ENCODE measurements at regions not wholly inside any gene's neighbourhood (a gene's known extent, or its start where the extent isn't known, plus 50 kb on each side); places are given as distances from the start of the nearest gene placed in this dataset.
A peak's percentile ranks its signal among the peaks of the same experiment; 100 is the strongest.
"Not testable (repeated sequence)": the region's sequence is repeated elsewhere in the genome, so short reads cannot be mapped to it uniquely, and the experiment has no call there.

GRCh38 chr4:150009533-150009932 lies 68.7 kb upstream of the DCLK2 start:
- DNase-seq (ENCODE audit: low read depth) = peak; percentile 39
- no peak overlapping the region for H3K4me3 ChIP-seq (ENCODE audit: control insufficient read depth, low read depth, low read length)
- TF ChIP-seq CTCF (conservative IDR thresholded peaks at IDR 0.05; ENCODE audit: control insufficient read depth, insufficient read depth, low read depth, low read length) = no peak

- DNase-seq (ENCODE audit: low read depth) = peak; percentile 74
- no peak overlapping the region for H3K4me3 ChIP-seq (ENCODE audit: control insufficient read depth, low read depth, low read length)
- peak; percentile 62 for TF ChIP-seq CTCF (conservative IDR thresholded peaks at IDR 0.05; ENCODE audit: control insufficient read depth, insufficient read depth, low read depth, low read length)
Measured at GRCh38 chr4:150010525-150011126, 67.6 kb upstream of the DCLK2 start.

GRCh38 chr4:150012851-150013360 lies 65.3 kb upstream of the DCLK2 start:
- peak; percentile 33 for DNase-seq (ENCODE audit: low read depth)
- no peak for TF ChIP-seq CTCF (conservative IDR thresholded peaks at IDR 0.05; ENCODE audit: control insufficient read depth, insufficient read depth, low read depth, low read length)
- no peak overlapping the region for H3K4me3 ChIP-seq (ENCODE audit: control insufficient read depth, low read depth, low read length)

GRCh38 chr4:150015910-150016309 lies 62.3 kb upstream of the DCLK2 start:
- not testable (repeated sequence) for H3K4me3 ChIP-seq (ENCODE audit: control insufficient read depth, low read depth, low read length); DNase-seq (ENCODE audit: low read depth)

- not testable (repeated sequence) for H3K4me3 ChIP-seq (ENCODE audit: control insufficient read depth, low read depth, low read length); DNase-seq (ENCODE audit: low read depth)
Measured at GRCh38 chr4:150016621-150017020, 61.6 kb upstream of the DCLK2 start.

- no peak for TF ChIP-seq CTCF (conservative IDR thresholded peaks at IDR 0.05; ENCODE audit: control insufficient read depth, insufficient read depth, low read depth, low read length)
- DNase-seq (ENCODE audit: low read depth) = no peak
- H3K4me3 ChIP-seq (ENCODE audit: control insufficient read depth, low read depth, low read length) = no peak overlapping the region
Measured at GRCh38 chr4:150018257-150018656, 60.0 kb upstream of the DCLK2 start.

- no peak for DNase-seq (ENCODE audit: low read depth)
- TF ChIP-seq CTCF (conservative IDR thresholded peaks at IDR 0.05; ENCODE audit: control insufficient read depth, insufficient read depth, low read depth, low read length) = no peak
- H3K4me3 ChIP-seq (ENCODE audit: control insufficient read depth, low read depth, low read length) = no peak overlapping the region
Measured at GRCh38 chr4:150021483-150021882, 56.8 kb upstream of the DCLK2 start.

GRCh38 chr4:150023489-150023888 lies 54.8 kb upstream of the DCLK2 start:
- DNase-seq (ENCODE audit: low read depth) = no peak
- TF ChIP-seq CTCF (conservative IDR thresholded peaks at IDR 0.05; ENCODE audit: control insufficient read depth, insufficient read depth, low read depth, low read length) = no peak
- H3K4me3 ChIP-seq (ENCODE audit: control insufficient read depth, low read depth, low read length) = no peak overlapping the region

GRCh38 chr4:150026987-150027386 lies 51.3 kb upstream of the DCLK2 start:
- DNase-seq (ENCODE audit: low read depth); H3K4me3 ChIP-seq (ENCODE audit: control insufficient read depth, low read depth, low read length): not testable (repeated sequence)
